ENCODE measurements at regions not wholly inside any gene's neighbourhood (a gene's known extent, or its start where the extent isn't known, plus 50 kb on each side); places are given as distances from the start of the nearest gene placed in this dataset.

GRCh38 chr4:30281986-30282385 lies 438.2 kb upstream of the PCDH7 start:
- TF ChIP-seq EZH2 (IDR thresholded peaks at IDR 0.05; ENCODE audit: borderline replicate concordance, insufficient read depth, low read length, poor library complexity, severe bottlenecking) (no peak), EP300 (conservative IDR thresholded peaks at IDR 0.05; ENCODE audit: poor library complexity, severe bottlenecking) (no peak), CTCF (IDR thresholded peaks at IDR 0.05; ENCODE audit: poor library complexity, severe bottlenecking) (no peak), MXI1 (conservative IDR thresholded peaks at IDR 0.05; ENCODE audit: poor library complexity, severe bottlenecking) (no peak), POLR2AphosphoS5 (IDR thresholded peaks at IDR 0.05) (no peak), RAD21 (conservative IDR thresholded peaks at IDR 0.05) (no peak), SMC3 (conservative IDR thresholded peaks at IDR 0.05; ENCODE audit: poor library complexity) (no peak), TAF1 (IDR thresholded peaks at IDR 0.05; ENCODE audit: low read depth) (no peak)
- TF ChIP-seq, protein P1, sequence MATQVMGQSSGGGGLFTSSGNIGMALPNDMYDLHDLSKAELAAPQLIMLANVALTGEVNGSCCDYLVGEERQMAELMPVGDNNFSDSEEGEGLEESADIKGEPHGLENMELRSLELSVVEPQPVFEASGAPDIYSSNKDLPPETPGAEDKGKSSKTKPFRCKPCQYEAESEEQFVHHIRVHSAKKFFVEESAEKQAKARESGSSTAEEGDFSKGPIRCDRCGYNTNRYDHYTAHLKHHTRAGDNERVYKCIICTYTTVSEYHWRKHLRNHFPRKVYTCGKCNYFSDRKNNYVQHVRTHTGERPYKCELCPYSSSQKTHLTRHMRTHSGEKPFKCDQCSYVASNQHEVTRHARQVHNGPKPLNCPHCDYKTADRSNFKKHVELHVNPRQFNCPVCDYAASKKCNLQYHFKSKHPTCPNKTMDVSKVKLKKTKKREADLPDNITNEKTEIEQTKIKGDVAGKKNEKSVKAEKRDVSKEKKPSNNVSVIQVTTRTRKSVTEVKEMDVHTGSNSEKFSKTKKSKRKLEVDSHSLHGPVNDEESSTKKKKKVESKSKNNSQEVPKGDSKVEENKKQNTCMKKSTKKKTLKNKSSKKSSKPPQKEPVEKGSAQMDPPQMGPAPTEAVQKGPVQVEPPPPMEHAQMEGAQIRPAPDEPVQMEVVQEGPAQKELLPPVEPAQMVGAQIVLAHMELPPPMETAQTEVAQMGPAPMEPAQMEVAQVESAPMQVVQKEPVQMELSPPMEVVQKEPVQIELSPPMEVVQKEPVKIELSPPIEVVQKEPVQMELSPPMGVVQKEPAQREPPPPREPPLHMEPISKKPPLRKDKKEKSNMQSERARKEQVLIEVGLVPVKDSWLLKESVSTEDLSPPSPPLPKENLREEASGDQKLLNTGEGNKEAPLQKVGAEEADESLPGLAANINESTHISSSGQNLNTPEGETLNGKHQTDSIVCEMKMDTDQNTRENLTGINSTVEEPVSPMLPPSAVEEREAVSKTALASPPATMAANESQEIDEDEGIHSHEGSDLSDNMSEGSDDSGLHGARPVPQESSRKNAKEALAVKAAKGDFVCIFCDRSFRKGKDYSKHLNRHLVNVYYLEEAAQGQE (IDR thresholded peaks at IDR 0.05; ENCODE audit: borderline replicate concordance) = no peak
- Histone ChIP-seq H3K4me3 (ENCODE audit: low read length) (no peak overlapping the region), H4K20me1 (ENCODE audit: insufficient read depth) (no peaks in the 10 kb centered on the region), H3K9me3 (ENCODE audit: low read length) (no peaks in the 10 kb centered on the region), H3K27ac (ENCODE audit: low read length) (no peak overlapping the region), H2AFZ (ENCODE audit: low read depth, low read length) (no peak overlapping the region), H3K79me2 (replicated peaks; ENCODE audit: insufficient read depth, low read length) (no peaks in the 10 kb centered on the region), H3F3A (ENCODE audit: insufficient read depth, low read length, poor library complexity, severe bottlenecking) (no peaks in the 10 kb centered on the region), H3K9me2 (ENCODE audit: insufficient read depth, low read length) (no peaks in the 10 kb centered on the region), H3K9ac (ENCODE audit: low read length) (no peak overlapping the region), H3K4me2 (ENCODE audit: low read length) (no peak overlapping the region), H3K36me3 (ENCODE audit: insufficient read depth, low read length) (no peaks in the 10 kb centered on the region), H3K27me3 (ENCODE audit: insufficient read depth, low read depth, low read length) (no peaks in the 10 kb centered on the region)

GRCh38 chr4:30283336-30283735 lies 436.8 kb upstream of the PCDH7 start:
- Histone ChIP-seq H3K4me2 (ENCODE audit: low read length) (no peak overlapping the region), H3K4me3 (ENCODE audit: low read length) (no peak overlapping the region), H3K79me2 (replicated peaks; ENCODE audit: insufficient read depth, low read length) (no peaks in the 10 kb centered on the region), H3K9me3 (ENCODE audit: low read length) (no peaks in the 10 kb centered on the region), H3K27ac (ENCODE audit: low read length) (no peak overlapping the region), H3F3A (ENCODE audit: insufficient read depth, low read length, poor library complexity, severe bottlenecking) (no peaks in the 10 kb centered on the region), H3K9me2 (ENCODE audit: insufficient read depth, low read length) (no peaks in the 10 kb centered on the region), H4K20me1 (ENCODE audit: insufficient read depth) (no peaks in the 10 kb centered on the region), H3K36me3 (ENCODE audit: insufficient read depth, low read length) (no peaks in the 10 kb centered on the region), H3K9ac (ENCODE audit: low read length) (no peak overlapping the region), H3K27me3 (ENCODE audit: insufficient read depth, low read depth, low read length) (no peaks in the 10 kb centered on the region), H2AFZ (ENCODE audit: low read depth, low read length) (no peak overlapping the region)
- TF ChIP-seq, protein P1 (IDR thresholded peaks at IDR 0.05; ENCODE audit: borderline replicate concordance) = no peak
- no peak for TF ChIP-seq CTCF (IDR thresholded peaks at IDR 0.05; ENCODE audit: poor library complexity, severe bottlenecking)
- no peak for TF ChIP-seq SMC3 (conservative IDR thresholded peaks at IDR 0.05; ENCODE audit: poor library complexity)
- no peak for TF ChIP-seq POLR2AphosphoS5 (IDR thresholded peaks at IDR 0.05)
- TF ChIP-seq EZH2 (IDR thresholded peaks at IDR 0.05; ENCODE audit: borderline replicate concordance, insufficient read depth, low read length, poor library complexity, severe bottlenecking) = no peak

Data from neural cell (in vitro differentiated cells).